Lower lobe of right lung (tissue), 2 donors: ENCODE measurements at regions not wholly inside any gene's neighbourhood (a gene's known extent, or its start where the extent isn't known, plus 50 kb on each side); places are given as distances from the start of the nearest gene placed in this dataset.
A peak's percentile ranks its signal among the peaks of the same experiment; 100 is the strongest.

Source experiments
- ATAC-seq, 2 donors: fragments of 200-7000 bp; cut with Tn5 transposase; one replicate each; pipeline ENCODE4 v1.9.1; 2020 to 2022; ENCODE audit warnings: mild to moderate bottlenecking in 2 of 2, moderate library complexity in 2 of 2
- DNase-seq: peaks from one replicate; pipeline ENCODE4 v3.0.0-alpha.2; 2020
- H3K27ac ChIP-seq: fragments of 200-600 bp; one replicate; pipeline ENCODE4 v1.8.0; 2022
- H3K27me3 ChIP-seq: fragments of 200-600 bp; one replicate; pipeline ENCODE4 v1.8.0; 2022; ENCODE audit warnings: low read depth
- H3K36me3 ChIP-seq: fragments of 200-600 bp; one replicate; pipeline ENCODE4 v1.8.0; 2022; ENCODE audit warnings: mild to moderate bottlenecking
- H3K4me1 ChIP-seq: fragments of 200-600 bp; one replicate; pipeline ENCODE4 v1.8.0; 2022
- H3K4me3 ChIP-seq: fragments of 200-600 bp; one replicate; pipeline ENCODE4 v1.8.0; 2022; ENCODE audit warnings: mild to moderate bottlenecking
- H3K9me3 ChIP-seq: fragments of 200-600 bp; one replicate; pipeline ENCODE4 v1.8.0; 2022
- CTCF ChIP-seq: fragments of 200-600 bp; IDR thresholded peaks from one replicate; pipeline ENCODE4 v1.8.0; 2022; ENCODE audit warnings: antibody characterized with exemption, mild to moderate bottlenecking
- intact Hi-C: fragments of 100-400 bp; cut with DNase I; formaldehyde crosslinking; loops from one replicate; pipeline ENCODE4 v1.11.0; 2022
- donor health status: DM: no; HTN: yes; CAD: no; lungs with severe emphysema.

GRCh38 chr11:10371926-10372641, 67.2 kb downstream of the ADM start:
- DNase-seq (no peak), ATAC-seq (no peak)
- no peak for TF ChIP-seq CTCF
- Histone ChIP-seq H3K27me3 (no peaks in the 10 kb centered on the region), H3K9me3 (no peaks in the 10 kb centered on the region), H3K4me3 (no peak overlapping the region), H3K4me1 (peaks cover 26% of the 10 kb centered on the region), H3K27ac (peak overlapping the region; percentile 48), H3K36me3 (no peaks in the 10 kb centered on the region)
- intact Hi-C loops: no loop called here

- intact Hi-C loops: no loop called here
- peak in 1 of 2 donors; percentile 64 for ATAC-seq
- Histone ChIP-seq H3K9me3 (no peaks in the 10 kb centered on the region), H3K27me3 (no peaks in the 10 kb centered on the region), H3K4me3 (no peak overlapping the region), H3K36me3 (no peaks in the 10 kb centered on the region), H3K4me1 (peaks cover 32% of the 10 kb centered on the region), H3K27ac (no peak overlapping the region)
- no peak for DNase-seq
- no peak for TF ChIP-seq CTCF
Measured at GRCh38 chr11:10373340-10373739, 68.5 kb downstream of the ADM start.

- DNase-seq (no peak), ATAC-seq (no peak)
- intact Hi-C loops: no loop called here
- H3K4me3 ChIP-seq: no peak overlapping the region
- no peaks in the 10 kb centered on the region for H3K9me3 ChIP-seq
- H3K36me3 ChIP-seq: no peaks in the 10 kb centered on the region
- peaks cover 36% of the 10 kb centered on the region for H3K4me1 ChIP-seq
- no peak overlapping the region for H3K27ac ChIP-seq
- H3K27me3 ChIP-seq: no peaks in the 10 kb centered on the region
- TF ChIP-seq CTCF: no peak
Measured at GRCh38 chr11:10373929-10374328, 69.1 kb downstream of the ADM start.

GRCh38 chr11:10374386-10374785, 69.5 kb downstream of the ADM start:
- no peak for ATAC-seq
- no peaks in the 10 kb centered on the region for H3K9me3 ChIP-seq
- no peaks in the 10 kb centered on the region for H3K36me3 ChIP-seq
- no peaks in the 10 kb centered on the region for H3K27me3 ChIP-seq
- no peak overlapping the region for H3K27ac ChIP-seq
- intact Hi-C loops: no loop called here
- no peak for TF ChIP-seq CTCF
- no peak for DNase-seq
- H3K4me3 ChIP-seq: no peak overlapping the region
- peaks cover 39% of the 10 kb centered on the region for H3K4me1 ChIP-seq

GRCh38 chr11:10375280-10375971, 70.6 kb downstream of the ADM start:
- no peaks in the 10 kb centered on the region for H3K27me3 ChIP-seq
- intact Hi-C loops: no loop called here
- H3K4me1 ChIP-seq: peaks cover 49% of the 10 kb centered on the region
- ATAC-seq (no peak), DNase-seq (no peak)
- H3K4me3 ChIP-seq: no peak overlapping the region
- TF ChIP-seq CTCF: no peak
- no peaks in the 10 kb centered on the region for H3K36me3 ChIP-seq
- H3K27ac ChIP-seq: no peak overlapping the region
- H3K9me3 ChIP-seq: no peaks in the 10 kb centered on the region
